ENCODE measurements at regions not wholly inside any gene's neighbourhood (a gene's known extent, or its start where the extent isn't known, plus 50 kb on each side); places are given as distances from the start of the nearest gene placed in this dataset.
"Not testable (repeated sequence)": the region's sequence is repeated elsewhere in the genome, so short reads cannot be mapped to it uniquely, and the experiment has no call there.

GRCh38 chr4:116099596-116099995, 985.8 kb downstream of the TRAM1L1 start:
- ATAC-seq (no peak), DNase-seq (no peak)
- POLR2A ChIA-PET: no interaction called here
- H3K36me3 Mint-ChIP-seq: peaks cover 0 to 10% (median 0%) of the 10 kb centered on the region in 3 donors
- H3K4me1 Mint-ChIP-seq: no peaks in the 10 kb centered on the region
- no peak overlapping the region for H3K4me3 Mint-ChIP-seq
- no peak overlapping the region for H3K27ac Mint-ChIP-seq
- peaks cover 3 to 31% (median 12%) of the 10 kb centered on the region in 9 donors for H3K9me3 Mint-ChIP-seq
- no peaks in the 10 kb centered on the region for H3K27me3 Mint-ChIP-seq

GRCh38 chr4:116097353-116097752, 983.9 kb upstream of the NDST4 start:
- peaks cover 3 to 31% (median 12%) of the 10 kb centered on the region in 9 donors for H3K9me3 Mint-ChIP-seq
- H3K36me3 Mint-ChIP-seq: peaks cover 0 to 10% (median 0%) of the 10 kb centered on the region in 3 donors
- POLR2A ChIA-PET, DNase-seq, H3K4me1 Mint-ChIP-seq, ATAC-seq, H3K4me3 Mint-ChIP-seq, H3K27me3 Mint-ChIP-seq: not testable (repeated sequence)
- H3K27ac Mint-ChIP-seq: peak overlapping the region in 1 of 10 donors; percentile 65

- DNase-seq (no peak), ATAC-seq (no peak)
- Mint-ChIP-seq H3K27me3 (no peaks in the 10 kb centered on the region), H3K9me3 (peaks cover 3 to 18% (median 11%) of the 10 kb centered on the region in 9 donors), H3K27ac (no peak overlapping the region), H3K4me1 (no peaks in the 10 kb centered on the region), H3K4me3 (no peak overlapping the region), H3K36me3 (peaks cover 0 to 10% (median 0%) of the 10 kb centered on the region in 3 donors)
- POLR2A ChIA-PET: no interaction called here
Measured at GRCh38 chr4:116092961-116093360, 979.5 kb upstream of the NDST4 start.

GRCh38 chr4:116088771-116089170, 975.4 kb upstream of the NDST4 start:
- ATAC-seq: no peak
- H3K36me3 Mint-ChIP-seq: no peaks in the 10 kb centered on the region

GRCh38 chr4:116082808-116083366, 969.5 kb upstream of the NDST4 start:
- POLR2A ChIA-PET: no interaction called here
- Mint-ChIP-seq H3K27me3 (no peaks in the 10 kb centered on the region), H3K4me1 (no peaks in the 10 kb centered on the region), H3K36me3 (peaks cover 0 to 4% (median 0%) of the 10 kb centered on the region in 3 donors), H3K4me3 (no peak overlapping the region), H3K9me3 (peaks cover 0 to 27% (median 5%) of the 10 kb centered on the region in 9 donors), H3K27ac (no peak overlapping the region)
- DNase-seq (no peak), ATAC-seq (no peak)

More at GRCh38 chr4:116088771-116089170, 975.4 kb upstream of the NDST4 start:
- H3K4me1 Mint-ChIP-seq: no peaks in the 10 kb centered on the region
- no peaks in the 10 kb centered on the region for H3K27me3 Mint-ChIP-seq
- H3K9me3 Mint-ChIP-seq: no peaks in the 10 kb centered on the region
- H3K4me3 Mint-ChIP-seq: no peak overlapping the region
- no peak overlapping the region for H3K27ac Mint-ChIP-seq
- POLR2A ChIA-PET: no interaction called here
- DNase-seq: no peak

GRCh38 chr4:116073051-116073450, 959.6 kb upstream of the NDST4 start:
- no peaks in the 10 kb centered on the region for H3K4me1 Mint-ChIP-seq
- POLR2A ChIA-PET: no interaction called here
- H3K27ac Mint-ChIP-seq: no peak overlapping the region
- no peak overlapping the region for H3K4me3 Mint-ChIP-seq
- peaks cover 0 to 23% (median 5%) of the 10 kb centered on the region in 9 donors for H3K9me3 Mint-ChIP-seq
- H3K36me3 Mint-ChIP-seq: no peaks in the 10 kb centered on the region
- ATAC-seq (no peak), DNase-seq (no peak)
- H3K27me3 Mint-ChIP-seq: no peaks in the 10 kb centered on the region

- POLR2A ChIA-PET: no interaction called here
- H3K9me3 Mint-ChIP-seq: peaks cover 0 to 25% (median 5%) of the 10 kb centered on the region in 9 donors
- ATAC-seq: no peak
- no peak overlapping the region for H3K4me3 Mint-ChIP-seq
- H3K4me1 Mint-ChIP-seq: no peaks in the 10 kb centered on the region
- H3K27me3 Mint-ChIP-seq: no peaks in the 10 kb centered on the region
- H3K36me3 Mint-ChIP-seq: no peaks in the 10 kb centered on the region
- no peak for DNase-seq
- no peak overlapping the region for H3K27ac Mint-ChIP-seq
Measured at GRCh38 chr4:116070283-116070682, 956.9 kb upstream of the NDST4 start.

- no peaks in the 10 kb centered on the region for H3K4me1 Mint-ChIP-seq
- H3K36me3 Mint-ChIP-seq: no peaks in the 10 kb centered on the region
- peaks cover 0 to 25% (median 3%) of the 10 kb centered on the region in 9 donors for H3K9me3 Mint-ChIP-seq
- DNase-seq (no peak), ATAC-seq (no peak)
- H3K27ac Mint-ChIP-seq: no peak overlapping the region
- POLR2A ChIA-PET: no interaction called here
- H3K27me3 Mint-ChIP-seq: no peaks in the 10 kb centered on the region
- H3K4me3 Mint-ChIP-seq: no peak overlapping the region
Measured at GRCh38 chr4:116066711-116067245, 953.4 kb upstream of the NDST4 start.

GRCh38 chr4:116064331-116064730, 950.9 kb upstream of the NDST4 start:
- Mint-ChIP-seq H3K4me3 (no peak overlapping the region), H3K4me1 (no peaks in the 10 kb centered on the region), H3K36me3 (no peaks in the 10 kb centered on the region), H3K27me3 (no peaks in the 10 kb centered on the region), H3K9me3 (peaks cover 0 to 25% (median 3%) of the 10 kb centered on the region in 9 donors), H3K27ac (no peak overlapping the region)
- POLR2A ChIA-PET: no interaction called here
- ATAC-seq: no peak
- DNase-seq: no peak

GRCh38 chr4:116059361-116059760, 945.9 kb upstream of the NDST4 start:
- POLR2A ChIA-PET: no interaction called here
- Mint-ChIP-seq H3K4me3 (no peak overlapping the region), H3K27me3 (peaks cover 0 to 2% (median 0%) of the 10 kb centered on the region in 5 donors), H3K36me3 (no peaks in the 10 kb centered on the region), H3K27ac (no peak overlapping the region), H3K4me1 (no peaks in the 10 kb centered on the region), H3K9me3 (peaks cover 0 to 8% (median 0%) of the 10 kb centered on the region in 9 donors)
- DNase-seq (no peak), ATAC-seq (no peak)

- Mint-ChIP-seq H3K36me3 (no peaks in the 10 kb centered on the region), H3K9me3 (peaks cover 0 to 2% (median 0%) of the 10 kb centered on the region in 9 donors), H3K27me3 (peaks cover 0 to 2% (median 0%) of the 10 kb centered on the region in 5 donors), H3K4me3 (no peak overlapping the region), H3K27ac (no peak overlapping the region), H3K4me1 (no peaks in the 10 kb centered on the region)
- ATAC-seq (no peak), DNase-seq (no peak)
- POLR2A ChIA-PET: no interaction called here
Measured at GRCh38 chr4:116058129-116058528, 944.7 kb upstream of the NDST4 start.

GRCh38 chr4:116055857-116056827, 942.7 kb upstream of the NDST4 start:
- DNase-seq (no peak), ATAC-seq (no peak)
- Mint-ChIP-seq H3K4me3 (no peak overlapping the region), H3K27ac (no peak overlapping the region), H3K27me3 (peaks cover 0 to 2% (median 0%) of the 10 kb centered on the region in 5 donors), H3K36me3 (no peaks in the 10 kb centered on the region), H3K9me3 (peaks cover 0 to 2% (median 0%) of the 10 kb centered on the region in 9 donors), H3K4me1 (no peaks in the 10 kb centered on the region)
- POLR2A ChIA-PET: no interaction called here

GRCh38 chr4:116027311-116027710, 913.9 kb upstream of the NDST4 start:
- Mint-ChIP-seq H3K4me1 (no peaks in the 10 kb centered on the region), H3K9me3 (peaks cover 0 to 8% (median 0%) of the 10 kb centered on the region in 9 donors), H3K27ac (no peak overlapping the region), H3K36me3 (no peaks in the 10 kb centered on the region), H3K27me3 (no peaks in the 10 kb centered on the region), H3K4me3 (no peak overlapping the region)
- ATAC-seq (no peak), DNase-seq (no peak)
- POLR2A ChIA-PET: no interaction called here

Measured in naive thymus-derived CD8-positive, alpha-beta T cell (primary cell).